ENCODE measurements at regions not wholly inside any gene's neighbourhood (a gene's known extent, or its start where the extent isn't known, plus 50 kb on each side); places are given as distances from the start of the nearest gene placed in this dataset.

DNA sequence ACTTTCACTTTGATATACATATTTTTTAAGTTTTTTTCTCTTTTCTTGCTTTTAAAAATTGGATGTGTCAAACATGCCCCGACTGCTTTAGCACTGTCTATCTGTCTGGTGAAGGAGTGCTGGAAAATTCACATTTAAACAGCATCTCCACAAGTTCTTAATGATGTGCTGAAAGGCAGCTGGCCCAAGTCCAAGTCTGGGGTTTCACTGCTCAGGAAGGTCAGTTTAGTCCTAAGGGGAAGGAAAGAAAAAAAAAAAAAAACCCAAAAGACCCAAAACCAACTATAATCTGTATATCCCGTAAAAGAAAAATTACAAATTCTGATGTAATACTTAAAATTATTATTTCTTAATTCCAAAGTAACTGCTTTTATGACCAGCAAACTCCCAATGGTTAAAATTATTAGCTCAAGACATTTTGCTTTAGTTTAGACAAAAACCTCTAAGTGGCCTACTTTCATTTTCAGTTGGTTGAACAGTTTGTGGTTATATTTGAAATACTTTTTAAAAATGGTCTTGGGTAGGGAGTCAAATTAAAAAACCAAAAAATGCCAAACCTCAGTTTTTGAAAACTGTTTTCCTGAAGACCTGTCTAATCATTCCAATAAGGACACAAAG, 79.5 kb upstream of the PREP start:
- DNase-seq: no peak

DNA sequence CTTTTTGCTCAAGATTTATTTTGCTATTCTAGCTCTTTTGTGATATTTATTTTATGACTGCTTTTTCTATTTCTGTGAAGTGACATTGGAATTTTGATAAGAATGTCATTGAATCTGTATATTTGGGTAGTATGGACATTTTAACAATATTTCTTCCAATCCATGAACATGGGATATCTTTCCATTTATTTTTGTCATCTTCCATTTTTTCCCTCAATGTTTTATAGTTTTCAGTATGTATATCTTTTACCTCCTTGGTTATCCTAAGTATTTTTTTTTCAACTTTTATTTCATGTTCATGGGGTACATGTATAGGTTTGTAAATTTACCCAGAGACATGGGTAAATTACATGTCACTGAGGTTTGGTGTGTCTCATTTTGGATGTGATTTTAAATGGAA, 74.1 kb upstream of the PREP start:
- no peak for DNase-seq

DNA sequence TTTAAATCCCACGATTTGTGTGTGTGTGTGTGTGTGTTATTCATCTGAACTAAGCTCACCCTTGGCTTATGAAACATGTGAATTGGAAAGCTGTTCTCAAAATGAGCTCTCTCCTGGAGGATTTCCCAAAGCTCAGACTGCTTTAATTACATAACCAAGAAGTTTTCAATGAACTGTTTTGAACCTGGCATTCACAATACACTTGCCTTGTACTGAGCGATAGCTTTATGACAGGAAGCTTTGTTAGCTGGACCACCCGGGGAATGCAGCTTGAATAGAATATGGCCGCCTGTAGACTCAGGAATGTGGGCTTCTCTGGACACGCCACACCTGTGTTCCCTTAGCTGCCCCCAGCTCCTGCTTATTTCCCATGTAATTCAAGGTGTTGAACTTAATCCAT, 71.4 kb upstream of the PREP start:
- no peak for DNase-seq

DNA sequence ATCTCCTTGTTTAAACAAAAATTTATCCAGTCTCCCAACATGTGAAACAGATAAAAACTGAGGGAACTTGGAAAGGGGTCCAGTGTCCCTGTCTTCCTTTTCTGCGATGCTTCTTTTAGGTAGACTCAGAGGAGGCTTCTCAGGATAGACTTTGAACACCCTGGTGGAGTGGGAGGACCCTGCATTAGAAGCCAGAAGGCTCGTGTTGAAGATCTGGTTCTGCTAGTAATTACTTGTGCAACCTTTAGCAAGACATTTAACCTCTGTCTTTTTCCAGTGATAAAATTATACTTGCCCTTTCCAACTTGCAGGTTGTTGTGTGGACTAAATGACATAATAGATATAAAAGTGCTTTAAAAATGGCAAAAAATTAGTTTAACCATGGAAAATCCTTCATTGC, 67.1 kb upstream of the PREP start:
- DNase-seq: no peak

DNA sequence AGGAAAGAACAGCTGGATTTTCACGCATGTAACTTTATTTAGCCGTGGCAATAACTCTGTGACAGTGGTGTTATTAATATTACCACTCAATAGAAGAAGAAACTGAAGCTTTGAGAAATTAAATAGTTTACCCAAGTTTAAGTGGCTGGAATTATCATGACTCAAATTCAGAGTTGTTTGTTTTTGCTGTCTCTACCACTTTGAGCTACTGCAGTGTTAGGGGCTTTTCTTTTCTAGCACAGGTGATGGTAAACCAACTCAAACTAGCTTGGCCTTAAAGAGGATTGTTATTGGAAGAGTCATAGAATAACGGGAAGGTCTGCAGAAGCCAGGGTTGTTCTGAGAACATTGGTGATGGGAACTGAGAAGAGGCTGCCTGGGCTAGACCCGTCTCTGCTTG, 66.0 kb upstream of the PREP start:
- DNase-seq: no peak

DNA sequence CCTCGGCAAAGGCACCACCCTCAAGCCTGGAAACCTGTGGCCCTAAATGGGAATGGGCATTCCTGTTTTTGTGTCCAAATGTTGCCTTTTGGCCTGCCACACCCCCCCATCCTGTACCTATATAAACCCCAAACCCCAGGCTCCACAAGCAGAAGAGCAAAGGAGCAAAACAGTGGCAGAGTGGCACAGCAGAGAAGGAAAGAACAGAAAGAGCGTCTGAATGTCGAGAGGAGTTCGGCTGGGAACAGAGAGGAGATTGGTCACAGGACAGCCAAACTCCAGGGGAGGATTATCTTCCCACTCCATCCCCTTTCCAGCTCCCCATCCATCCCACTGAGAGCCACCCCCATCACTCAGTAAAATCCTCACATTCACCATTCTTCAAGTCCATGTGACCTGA, 58.0 kb upstream of the PREP start:
- DNase-seq: no peak

DNA sequence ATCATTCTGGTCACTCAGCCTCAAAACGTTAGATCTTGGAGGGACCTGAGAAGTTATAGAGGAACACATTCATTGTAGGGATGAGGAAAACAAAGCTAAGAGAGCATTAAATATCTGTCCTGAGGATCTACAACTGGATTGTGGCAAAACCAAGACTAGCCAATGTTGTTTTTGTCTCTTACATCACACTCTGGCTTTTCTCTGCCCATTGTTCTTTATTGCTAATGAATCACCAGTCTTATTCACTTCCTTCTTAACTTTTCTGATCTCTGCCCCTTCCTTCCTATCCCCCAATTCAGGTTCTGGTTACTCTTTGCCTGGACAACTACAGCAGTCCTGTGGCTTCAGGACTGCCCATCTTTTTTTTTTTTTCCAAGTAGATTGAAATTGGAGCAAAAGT, 57.0 kb upstream of the PREP start:
- DNase-seq: no peak

DNA sequence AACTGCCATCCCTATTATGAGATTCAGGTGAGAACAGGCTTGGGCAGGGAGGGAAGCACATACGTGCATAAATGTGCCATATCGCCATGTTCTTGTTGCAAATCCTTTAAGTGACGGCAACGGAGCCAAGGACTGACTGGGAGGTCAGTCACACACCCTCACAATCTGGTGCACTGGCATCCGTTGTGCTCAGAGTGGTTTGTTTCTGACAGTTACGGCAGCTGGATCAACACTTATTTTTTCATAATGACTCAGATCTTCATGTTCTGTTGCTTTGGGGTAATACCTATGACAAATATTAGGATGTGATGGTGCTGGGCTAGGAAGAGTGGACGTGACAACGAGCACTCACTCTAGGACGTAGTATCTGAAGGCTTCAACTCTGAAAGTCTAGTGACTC, 56.2 kb upstream of the PREP start:
- peak; percentile 29 for DNase-seq

DNA sequence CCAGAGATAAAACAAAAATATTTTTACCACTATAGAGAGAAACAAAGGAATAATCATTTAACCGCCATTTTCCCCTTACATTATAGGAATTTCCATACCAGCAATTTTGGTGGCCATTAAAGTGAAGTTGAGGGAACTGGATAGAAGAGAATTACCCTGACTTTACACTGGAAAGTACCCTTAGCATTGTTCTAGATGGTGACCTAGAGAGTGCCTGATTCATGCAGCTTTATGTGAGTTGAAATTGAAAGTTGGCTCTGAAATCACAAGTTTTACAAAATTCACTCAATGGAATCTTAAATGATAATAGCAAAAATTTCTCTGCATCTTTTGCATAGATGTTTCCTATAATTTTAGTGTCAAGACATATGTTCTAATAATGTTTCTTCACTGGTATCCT, 55.7 kb upstream of the PREP start:
- no peak for DNase-seq

DNA sequence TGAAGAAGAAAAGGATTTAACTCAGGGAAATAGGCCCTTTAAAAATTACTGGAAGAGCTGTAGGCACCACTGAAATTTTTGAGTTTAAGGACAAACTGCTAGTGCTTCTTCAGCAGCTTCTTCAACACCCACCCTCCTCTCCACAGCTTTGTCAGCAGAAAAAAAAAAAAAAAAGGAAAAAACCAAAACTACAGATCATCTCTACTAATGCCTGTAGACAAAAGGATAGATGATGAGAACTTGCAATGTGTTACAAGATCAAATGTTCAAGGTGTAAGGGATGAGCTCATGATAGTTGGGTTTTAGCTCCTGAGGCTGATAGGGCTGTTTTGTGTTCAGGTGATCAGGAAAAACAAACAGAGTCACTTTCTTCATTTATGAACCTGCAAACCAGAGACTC, 55.2 kb upstream of the PREP start:
- no peak for DNase-seq

DNA sequence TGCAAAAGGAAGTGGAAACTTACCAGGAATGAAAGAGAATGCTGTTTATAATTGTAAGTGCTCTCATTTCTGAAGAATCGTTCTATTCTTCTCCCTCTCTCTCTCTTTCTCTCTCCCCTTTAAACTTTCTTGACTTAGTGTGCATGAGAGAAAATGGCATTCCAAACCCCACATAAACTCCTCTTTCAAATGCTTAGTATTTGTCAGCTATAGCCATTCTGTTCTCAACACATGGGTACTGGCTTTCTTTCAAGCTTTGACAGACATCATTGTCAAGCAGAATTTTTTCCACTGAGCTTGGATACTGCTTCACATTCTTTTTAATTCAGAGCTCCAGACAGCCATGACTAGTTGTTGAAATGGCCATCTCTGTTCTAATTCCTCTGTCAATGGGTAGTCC, 51.1 kb upstream of the PREP start:
- no peak for DNase-seq

DNA sequence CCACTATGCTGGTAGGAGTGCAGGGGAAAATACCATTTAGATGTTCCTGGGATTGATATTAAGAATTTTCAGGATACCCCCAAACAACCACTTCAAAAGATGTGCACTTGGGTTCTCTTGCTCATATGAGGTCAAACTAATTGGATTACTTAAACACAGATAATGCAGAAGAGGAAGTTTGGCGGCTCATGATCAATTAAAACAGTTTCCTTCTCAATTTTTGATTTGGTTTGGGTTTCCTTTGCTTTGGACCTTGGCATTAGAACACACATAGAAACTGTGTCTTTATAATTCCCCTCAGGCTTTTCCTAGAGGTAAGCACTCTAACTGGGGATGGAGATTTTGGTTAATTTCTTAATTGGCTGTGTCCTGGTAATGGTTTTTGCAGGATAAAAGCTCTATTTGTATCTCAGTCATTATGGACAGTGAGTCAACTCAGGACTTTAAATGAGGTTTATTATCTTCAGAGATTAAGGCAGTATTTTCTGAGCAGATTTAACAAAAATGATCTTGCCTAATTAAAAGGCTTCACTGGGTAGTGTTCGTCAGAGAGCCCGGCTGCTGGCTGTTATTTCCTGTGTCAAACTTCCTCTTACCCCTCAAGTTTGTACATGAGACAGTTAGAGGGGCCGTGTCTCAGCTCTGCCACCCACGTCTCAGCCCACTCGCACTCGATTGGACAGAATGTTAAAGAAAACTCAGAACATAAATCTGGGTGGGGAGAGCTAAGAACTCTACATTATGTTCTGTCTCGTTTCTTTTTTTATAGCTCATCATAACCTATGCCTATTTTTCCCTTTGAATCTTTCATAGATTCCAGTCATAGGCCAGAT, 50.3 kb upstream of the PREP start:
- peak; percentile 35 for DNase-seq

Data from CD4-positive, alpha-beta T cell treated with Interleukin-17A for 4 hours (primary cell).